ENCODE measurements at regions not wholly inside any gene's neighbourhood (a gene's known extent, or its start where the extent isn't known, plus 50 kb on each side); places are given as distances from the start of the nearest gene placed in this dataset.
"Not testable (repeated sequence)": the region's sequence is repeated elsewhere in the genome, so short reads cannot be mapped to it uniquely, and the experiment has no call there.

DNA sequence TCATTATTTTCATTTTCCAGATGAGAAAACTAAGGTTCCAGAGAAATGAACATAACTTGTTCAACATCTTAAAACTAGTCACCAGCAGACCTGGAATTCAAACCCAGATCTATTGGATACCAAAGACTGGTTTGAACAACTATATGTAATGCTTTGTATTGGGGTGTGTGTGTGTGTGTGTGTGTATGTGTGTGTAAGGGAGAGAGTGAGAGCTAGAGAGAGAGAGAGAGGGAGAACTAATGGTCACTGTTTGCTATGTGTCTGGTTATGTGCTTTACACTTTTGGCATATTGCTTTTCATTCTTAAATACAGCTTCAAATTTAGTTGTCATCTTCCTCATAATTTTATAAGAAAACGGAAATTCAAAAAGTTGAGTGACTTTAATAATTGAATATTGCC lies 134.7 kb upstream of the ZNF217 start:
- no peaks in the 10 kb centered on the region for H3K36me3 ChIP-seq (ENCODE audit: control insufficient read depth in 3 of 3, insufficient read depth in 2 of 3, low read depth in 1 of 3, low read length in 3 of 3)
- DNase-seq = no peak
- H3K4me3 ChIP-seq (ENCODE audit: low read depth in 1 of 3, low read length in 3 of 3) = no peak overlapping the region
- H3K27ac ChIP-seq (ENCODE audit: low read depth in 1 of 3, low read length in 2 of 3) = no peak overlapping the region
- 95 to 100% (median 97%) methylated on average over 1 of the region's 1 CpG for WGBS, 3 donors
- H3K27me3 ChIP-seq (ENCODE audit: control insufficient read depth in 3 of 3, insufficient read depth in 3 of 3, low read length in 3 of 3) = no peaks in the 10 kb centered on the region
- no peaks in the 10 kb centered on the region for H3K9me3 ChIP-seq (ENCODE audit: control insufficient read depth in 2 of 2, insufficient read depth in 1 of 2, low read depth in 1 of 2, low read length in 1 of 2)
- no peak for FAIRE-seq
- no peaks in the 10 kb centered on the region for H3K4me1 ChIP-seq (ENCODE audit: control insufficient read depth in 3 of 3, insufficient read depth in 2 of 3, low read depth in 1 of 3, low read length in 2 of 3)

DNA sequence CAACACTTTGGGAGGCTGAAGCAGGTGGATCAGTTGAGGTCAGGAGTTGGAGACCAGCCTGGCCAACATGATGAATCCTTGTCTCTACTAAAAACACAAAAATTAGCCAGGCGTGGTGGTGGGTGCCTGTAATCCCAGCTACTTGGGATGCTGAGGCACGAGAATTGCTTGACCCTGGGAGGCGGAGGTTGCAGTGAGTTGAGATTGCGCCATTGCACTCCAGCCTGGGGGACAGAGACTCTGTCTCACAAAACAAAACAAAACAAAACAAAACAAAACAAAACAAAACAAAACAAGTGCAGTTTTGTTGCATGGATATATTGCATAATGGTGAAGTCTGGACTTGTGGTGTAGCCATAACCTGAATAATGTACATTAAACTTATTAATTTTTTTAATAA lies 133.6 kb upstream of the ZNF217 start:
- H3K4me3 ChIP-seq (ENCODE audit: low read depth in 1 of 3, low read length in 3 of 3); H3K9me3 ChIP-seq (ENCODE audit: control insufficient read depth in 2 of 2, insufficient read depth in 1 of 2, low read depth in 1 of 2, low read length in 1 of 2); H3K36me3 ChIP-seq (ENCODE audit: control insufficient read depth in 3 of 3, insufficient read depth in 2 of 3, low read depth in 1 of 3, low read length in 3 of 3); DNase-seq; H3K27me3 ChIP-seq (ENCODE audit: control insufficient read depth in 3 of 3, insufficient read depth in 3 of 3, low read length in 3 of 3); FAIRE-seq; H3K27ac ChIP-seq (ENCODE audit: low read depth in 1 of 3, low read length in 2 of 3); H3K4me1 ChIP-seq (ENCODE audit: control insufficient read depth in 3 of 3, insufficient read depth in 2 of 3, low read depth in 1 of 3, low read length in 2 of 3): not testable (repeated sequence)
- WGBS, 3 donors = 92 to 96% (median 93%) methylated on average over 4 of the region's 4 CpGs

DNA sequence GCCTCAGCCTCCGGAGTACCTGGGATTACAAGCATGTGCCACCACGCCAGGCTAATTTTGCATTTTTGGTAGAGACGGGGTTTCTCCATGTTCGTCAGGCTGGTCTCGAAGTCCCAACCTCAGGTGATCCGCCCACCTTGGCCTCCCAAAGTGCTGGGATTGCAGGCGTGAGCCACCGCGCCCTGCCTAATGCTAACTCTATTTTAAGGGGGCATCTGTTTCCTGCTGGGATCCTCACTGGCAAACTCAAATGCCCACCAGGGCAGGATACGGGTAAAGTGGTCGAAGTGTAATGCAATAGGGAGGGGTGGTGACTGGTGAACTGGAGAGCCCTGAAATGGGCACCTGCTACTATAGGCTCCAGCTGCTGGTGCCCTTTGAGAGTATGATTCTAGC lies 131.9 kb upstream of the ZNF217 start:
- 95 to 96% (median 95%) methylated on average over 11 of the region's 11 CpGs for WGBS, 3 donors
- no peaks in the 10 kb centered on the region for H3K27me3 ChIP-seq (ENCODE audit: control insufficient read depth in 3 of 3, insufficient read depth in 3 of 3, low read length in 3 of 3)

DNA sequence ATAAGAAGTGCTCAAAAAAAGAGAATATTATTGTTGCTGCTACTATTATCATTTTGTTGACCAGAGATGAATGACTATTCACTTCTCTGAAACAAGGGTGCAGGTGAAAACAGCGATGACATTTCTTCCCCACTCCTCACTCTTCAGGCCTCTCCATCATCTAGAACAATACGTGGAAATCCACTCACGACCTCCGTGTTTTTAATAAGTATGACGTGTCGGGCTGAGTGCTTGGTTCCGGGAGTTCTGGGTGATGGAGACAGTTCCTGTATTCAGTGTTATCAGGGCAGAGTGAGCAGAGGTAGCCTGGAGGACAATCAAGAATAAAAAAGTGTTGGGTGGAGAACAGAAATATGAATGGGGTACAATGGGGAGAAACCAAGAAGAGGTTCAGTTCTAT lies 130.0 kb upstream of the ZNF217 start:
- H3K4me1 ChIP-seq (ENCODE audit: control insufficient read depth in 3 of 3, insufficient read depth in 2 of 3, low read depth in 1 of 3, low read length in 2 of 3) = no peaks in the 10 kb centered on the region
- no peaks in the 10 kb centered on the region for H3K9me3 ChIP-seq (ENCODE audit: control insufficient read depth in 2 of 2, insufficient read depth in 1 of 2, low read depth in 1 of 2, low read length in 1 of 2)
- no peaks in the 10 kb centered on the region for H3K36me3 ChIP-seq (ENCODE audit: control insufficient read depth in 3 of 3, insufficient read depth in 2 of 3, low read depth in 1 of 3, low read length in 3 of 3)
- no peak overlapping the region for H3K4me3 ChIP-seq (ENCODE audit: low read depth in 1 of 3, low read length in 3 of 3)
- DNase-seq (no peak), FAIRE-seq (no peak)
- 86 to 96% (median 95%) methylated on average over 7 of the region's 7 CpGs for WGBS, 3 donors
- no peaks in the 10 kb centered on the region for H3K27me3 ChIP-seq (ENCODE audit: control insufficient read depth in 3 of 3, insufficient read depth in 3 of 3, low read length in 3 of 3)
- no peak overlapping the region for H3K27ac ChIP-seq (ENCODE audit: low read depth in 1 of 3, low read length in 2 of 3)

More for the DNA sequence above, 131.9 kb upstream of the ZNF217 start:
- Histone ChIP-seq H3K4me3 (ENCODE audit: low read depth in 1 of 3, low read length in 3 of 3) (no peak overlapping the region), H3K4me1 (ENCODE audit: control insufficient read depth in 3 of 3, insufficient read depth in 2 of 3, low read depth in 1 of 3, low read length in 2 of 3) (no peaks in the 10 kb centered on the region), H3K36me3 (ENCODE audit: control insufficient read depth in 3 of 3, insufficient read depth in 2 of 3, low read depth in 1 of 3, low read length in 3 of 3) (no peaks in the 10 kb centered on the region), H3K9me3 (ENCODE audit: control insufficient read depth in 2 of 2, insufficient read depth in 1 of 2, low read depth in 1 of 2, low read length in 1 of 2) (no peaks in the 10 kb centered on the region), H3K27ac (ENCODE audit: low read depth in 1 of 3, low read length in 2 of 3) (no peak overlapping the region)
- no peak for FAIRE-seq
- no peak for DNase-seq

DNA sequence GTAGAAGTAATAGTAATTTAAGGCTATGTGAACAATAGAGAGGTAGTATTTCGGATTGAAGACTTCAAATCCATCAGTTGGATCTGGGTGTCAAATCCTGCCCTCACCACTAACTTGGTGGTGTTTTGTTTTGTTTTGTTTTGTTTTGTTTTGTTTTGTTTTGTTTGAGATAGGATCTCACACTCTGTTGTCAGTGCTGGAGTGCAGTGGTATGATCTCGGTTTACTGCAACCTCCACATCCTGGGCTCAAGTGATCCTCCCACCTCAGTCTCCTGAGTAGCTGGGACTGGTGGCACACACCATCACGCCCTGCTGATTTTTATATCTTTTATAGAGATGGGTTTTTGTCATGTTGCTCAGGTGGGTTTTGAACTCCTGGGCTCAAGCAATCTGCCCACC lies 129.4 kb upstream of the ZNF217 start:
- H3K9me3 ChIP-seq (ENCODE audit: control insufficient read depth in 2 of 2, insufficient read depth in 1 of 2, low read depth in 1 of 2, low read length in 1 of 2) = no peaks in the 10 kb centered on the region
- no peaks in the 10 kb centered on the region for H3K27me3 ChIP-seq (ENCODE audit: control insufficient read depth in 3 of 3, insufficient read depth in 3 of 3, low read length in 3 of 3)
- H3K4me1 ChIP-seq (ENCODE audit: control insufficient read depth in 3 of 3, insufficient read depth in 2 of 3, low read depth in 1 of 3, low read length in 2 of 3) = no peaks in the 10 kb centered on the region
- H3K36me3 ChIP-seq (ENCODE audit: control insufficient read depth in 3 of 3, insufficient read depth in 2 of 3, low read depth in 1 of 3, low read length in 3 of 3) = no peaks in the 10 kb centered on the region
- no peak for DNase-seq
- 89 to 93% (median 89%) methylated on average over 3 of the region's 3 CpGs for WGBS, 3 donors
- H3K4me3 ChIP-seq (ENCODE audit: low read depth in 1 of 3, low read length in 3 of 3) = no peak overlapping the region
- no peak overlapping the region for H3K27ac ChIP-seq (ENCODE audit: low read depth in 1 of 3, low read length in 2 of 3)
- no peak for FAIRE-seq

DNA sequence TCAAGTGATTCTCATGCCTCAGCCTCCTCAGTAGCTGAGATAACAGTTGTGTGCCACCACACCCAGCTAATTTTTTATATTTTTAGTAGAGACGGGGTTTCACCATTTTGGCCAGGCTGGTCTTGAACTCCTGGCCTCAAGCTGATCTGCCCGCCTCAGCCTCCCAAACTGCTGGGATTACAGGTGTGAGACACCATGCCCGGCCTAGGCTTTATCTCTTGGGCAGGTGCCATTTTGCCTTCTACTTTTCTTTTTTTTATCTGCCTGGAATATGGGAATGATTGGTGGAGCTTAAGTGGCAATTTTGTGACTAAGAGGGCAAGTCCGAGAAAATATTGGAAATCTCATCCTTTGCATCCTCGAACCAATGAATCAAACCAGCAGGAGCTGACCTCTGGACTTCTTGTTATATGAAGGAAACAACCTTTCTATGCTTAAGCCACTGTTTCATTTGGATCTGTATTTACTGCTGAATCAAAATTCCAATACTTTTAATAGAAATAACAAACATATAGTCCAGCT lies 128.9 kb upstream of the ZNF217 start:
- WGBS, 3 donors = 82 to 84% (median 83%) methylated on average over 5 of the region's 5 CpGs
- H3K9me3 ChIP-seq (ENCODE audit: control insufficient read depth in 2 of 2, insufficient read depth in 1 of 2, low read depth in 1 of 2, low read length in 1 of 2) = no peaks in the 10 kb centered on the region
- H3K4me1 ChIP-seq (ENCODE audit: control insufficient read depth in 3 of 3, insufficient read depth in 2 of 3, low read depth in 1 of 3, low read length in 2 of 3) = no peaks in the 10 kb centered on the region
- H3K36me3 ChIP-seq (ENCODE audit: control insufficient read depth in 3 of 3, insufficient read depth in 2 of 3, low read depth in 1 of 3, low read length in 3 of 3) = no peaks in the 10 kb centered on the region
- no peak overlapping the region for H3K27ac ChIP-seq (ENCODE audit: low read depth in 1 of 3, low read length in 2 of 3)
- FAIRE-seq (no peak), DNase-seq (no peak)
- H3K4me3 ChIP-seq (ENCODE audit: low read depth in 1 of 3, low read length in 3 of 3) = no peak overlapping the region
- H3K27me3 ChIP-seq (ENCODE audit: control insufficient read depth in 3 of 3, insufficient read depth in 3 of 3, low read length in 3 of 3) = no peaks in the 10 kb centered on the region

DNA sequence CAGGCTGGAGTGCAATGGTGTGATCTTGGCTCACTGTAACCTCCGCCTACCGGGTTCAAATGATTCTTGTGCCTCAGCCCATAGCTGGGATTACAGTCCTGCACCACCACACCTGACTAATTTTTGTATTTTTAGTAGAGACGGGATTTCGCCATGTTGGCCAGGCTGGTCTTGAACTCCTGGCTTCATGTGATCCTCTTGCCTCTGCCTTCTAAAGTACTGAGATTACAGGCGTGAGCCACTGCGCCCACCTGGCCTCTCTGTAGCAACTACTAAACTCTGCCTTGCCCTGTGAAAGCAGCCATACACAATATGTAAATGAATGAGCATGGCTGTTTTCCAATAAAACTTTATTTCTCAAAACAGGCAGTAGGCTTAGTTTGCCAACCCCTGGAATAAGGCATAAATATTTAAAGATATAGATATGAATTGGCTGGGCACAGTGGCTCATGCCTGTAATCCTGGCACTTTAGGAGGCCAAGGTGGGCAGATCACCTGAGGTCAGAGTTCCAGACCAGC lies 127.9 kb upstream of the ZNF217 start:
- DNase-seq; H3K4me3 ChIP-seq (ENCODE audit: low read depth in 1 of 3, low read length in 3 of 3); H3K9me3 ChIP-seq (ENCODE audit: control insufficient read depth in 2 of 2, insufficient read depth in 1 of 2, low read depth in 1 of 2, low read length in 1 of 2); H3K36me3 ChIP-seq (ENCODE audit: control insufficient read depth in 3 of 3, insufficient read depth in 2 of 3, low read depth in 1 of 3, low read length in 3 of 3); H3K27ac ChIP-seq (ENCODE audit: low read depth in 1 of 3, low read length in 2 of 3); H3K4me1 ChIP-seq (ENCODE audit: control insufficient read depth in 3 of 3, insufficient read depth in 2 of 3, low read depth in 1 of 3, low read length in 2 of 3); H3K27me3 ChIP-seq (ENCODE audit: control insufficient read depth in 3 of 3, insufficient read depth in 3 of 3, low read length in 3 of 3); FAIRE-seq: not testable (repeated sequence)
- 92 to 93% (median 93%) methylated on average over 6 of the region's 6 CpGs for WGBS, 3 donors

DNA sequence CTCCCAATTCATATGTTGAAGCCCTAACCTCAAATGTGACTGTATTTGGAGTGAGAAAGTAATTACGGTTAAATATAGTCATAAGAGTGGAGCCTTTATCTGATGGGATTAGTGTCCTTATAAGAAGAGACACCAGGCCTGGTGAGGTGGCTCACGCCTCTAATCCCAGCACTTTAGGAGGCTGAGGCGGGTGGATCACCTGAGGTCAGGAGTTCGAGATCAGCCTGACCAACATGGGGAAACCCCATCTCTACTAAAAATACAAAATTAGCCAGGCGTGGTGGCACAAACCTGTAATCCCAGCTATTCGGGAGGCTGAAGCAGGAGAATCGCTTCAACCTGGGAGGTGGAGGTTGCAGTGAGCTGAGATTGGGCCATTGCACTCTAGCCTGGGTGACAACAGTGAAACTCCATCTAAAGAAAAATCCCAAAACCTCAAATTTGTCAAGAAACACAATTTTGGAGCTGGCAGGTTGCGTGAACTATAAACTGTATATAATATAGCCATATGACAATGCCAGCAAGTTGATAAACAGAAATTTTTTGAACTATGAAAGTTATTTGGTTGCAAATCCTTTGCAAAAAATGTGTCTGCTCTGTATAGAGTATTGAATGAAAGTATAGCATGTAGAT lies 125.6 kb upstream of the ZNF217 start:
- H3K4me3 ChIP-seq (ENCODE audit: low read depth in 1 of 3, low read length in 3 of 3); H3K4me1 ChIP-seq (ENCODE audit: control insufficient read depth in 3 of 3, insufficient read depth in 2 of 3, low read depth in 1 of 3, low read length in 2 of 3); H3K9me3 ChIP-seq (ENCODE audit: control insufficient read depth in 2 of 2, insufficient read depth in 1 of 2, low read depth in 1 of 2, low read length in 1 of 2); FAIRE-seq; H3K27me3 ChIP-seq (ENCODE audit: control insufficient read depth in 3 of 3, insufficient read depth in 3 of 3, low read length in 3 of 3); H3K27ac ChIP-seq (ENCODE audit: low read depth in 1 of 3, low read length in 2 of 3); H3K36me3 ChIP-seq (ENCODE audit: control insufficient read depth in 3 of 3, insufficient read depth in 2 of 3, low read depth in 1 of 3, low read length in 3 of 3); DNase-seq: not testable (repeated sequence)
- 86 to 91% (median 86%) methylated on average over 8 of the region's 8 CpGs for WGBS, 3 donors
